ENCODE measurements at regions not wholly inside any gene's neighbourhood (a gene's known extent, or its start where the extent isn't known, plus 50 kb on each side); places are given as distances from the start of the nearest gene placed in this dataset.

- Histone ChIP-seq H3K9me1 (ENCODE audit: control insufficient read depth, extremely low read depth, insufficient read depth, low read length) (no peaks in the 10 kb centered on the region), H3K4me2 (ENCODE audit: control insufficient read depth, extremely low read depth, insufficient read depth, low read depth, low read length) (no peak overlapping the region), H3K36me3 (ENCODE audit: control insufficient read depth in 2 of 2, extremely low read depth in 1 of 2, insufficient read depth in 2 of 2, low read length in 2 of 2) (no peaks in the 10 kb centered on the region), H3K27ac (ENCODE audit: control insufficient read depth, insufficient read depth, low read length) (no peak overlapping the region), H3K27me3 (ENCODE audit: control insufficient read depth, extremely low read depth, insufficient read depth, low read length) (no peaks in the 10 kb centered on the region), H3K4me3 (ENCODE audit: control insufficient read depth in 2 of 3, extremely low read depth in 1 of 3, insufficient read depth in 2 of 3, low read depth in 1 of 3, low read length in 3 of 3) (no peak overlapping the region), H3K79me2 (ENCODE audit: control insufficient read depth, insufficient read depth, low read length) (no peaks in the 10 kb centered on the region), H3K9me3 (ENCODE audit: control insufficient read depth, low read depth, low read length) (no peaks in the 10 kb centered on the region), H3K9ac (ENCODE audit: control insufficient read depth, extremely low read depth, insufficient read depth, low read length) (no peak overlapping the region), H2AFZ (ENCODE audit: control insufficient read depth, low read length) (no peak overlapping the region), H4K20me1 (ENCODE audit: control insufficient read depth, extremely low read depth, insufficient read depth, low read length) (no peaks in the 10 kb centered on the region), H3K4me1 (ENCODE audit: control insufficient read depth, extremely low read depth, insufficient read depth, low read length) (no peaks in the 10 kb centered on the region)
- dilution Hi-C loops (cut with MboI; ENCODE audit: extremely low pct_ligation_motif_present, low sequenced_read_pairs): no loop called here
- FAIRE-seq (no peak), DNase-seq (ENCODE audit: low read depth, low spot score) (no peak)
- TF ChIP-seq EZH2 (IDR thresholded peaks at IDR 0.05; ENCODE audit: low read length): no peak
- TF ChIP-seq, protein P1, sequence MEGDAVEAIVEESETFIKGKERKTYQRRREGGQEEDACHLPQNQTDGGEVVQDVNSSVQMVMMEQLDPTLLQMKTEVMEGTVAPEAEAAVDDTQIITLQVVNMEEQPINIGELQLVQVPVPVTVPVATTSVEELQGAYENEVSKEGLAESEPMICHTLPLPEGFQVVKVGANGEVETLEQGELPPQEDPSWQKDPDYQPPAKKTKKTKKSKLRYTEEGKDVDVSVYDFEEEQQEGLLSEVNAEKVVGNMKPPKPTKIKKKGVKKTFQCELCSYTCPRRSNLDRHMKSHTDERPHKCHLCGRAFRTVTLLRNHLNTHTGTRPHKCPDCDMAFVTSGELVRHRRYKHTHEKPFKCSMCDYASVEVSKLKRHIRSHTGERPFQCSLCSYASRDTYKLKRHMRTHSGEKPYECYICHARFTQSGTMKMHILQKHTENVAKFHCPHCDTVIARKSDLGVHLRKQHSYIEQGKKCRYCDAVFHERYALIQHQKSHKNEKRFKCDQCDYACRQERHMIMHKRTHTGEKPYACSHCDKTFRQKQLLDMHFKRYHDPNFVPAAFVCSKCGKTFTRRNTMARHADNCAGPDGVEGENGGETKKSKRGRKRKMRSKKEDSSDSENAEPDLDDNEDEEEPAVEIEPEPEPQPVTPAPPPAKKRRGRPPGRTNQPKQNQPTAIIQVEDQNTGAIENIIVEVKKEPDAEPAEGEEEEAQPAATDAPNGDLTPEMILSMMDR (optimal IDR thresholded peaks at IDR 0.05 in 1 of 3, IDR thresholded peaks at IDR 0.05 in 1 of 3, conservative IDR thresholded peaks at IDR 0.05 in 1 of 3; ENCODE audit: extremely low read depth in 1 of 3, insufficient read depth in 2 of 3, low read length in 3 of 3): no peak
Observed at GRCh38 chr5:143645356-143645755, 166.6 kb upstream of the HMHB1 start.

- Histone ChIP-seq H3K27me3 (ENCODE audit: control insufficient read depth, extremely low read depth, insufficient read depth, low read length) (no peaks in the 10 kb centered on the region), H3K4me1 (ENCODE audit: control insufficient read depth, extremely low read depth, insufficient read depth, low read length) (no peaks in the 10 kb centered on the region), H3K9me1 (ENCODE audit: control insufficient read depth, extremely low read depth, insufficient read depth, low read length) (no peaks in the 10 kb centered on the region), H3K79me2 (ENCODE audit: control insufficient read depth, insufficient read depth, low read length) (no peaks in the 10 kb centered on the region), H3K9me3 (ENCODE audit: control insufficient read depth, low read depth, low read length) (no peaks in the 10 kb centered on the region), H3K4me2 (ENCODE audit: control insufficient read depth, extremely low read depth, insufficient read depth, low read depth, low read length) (no peak overlapping the region), H3K36me3 (ENCODE audit: control insufficient read depth in 2 of 2, extremely low read depth in 1 of 2, insufficient read depth in 2 of 2, low read length in 2 of 2) (no peaks in the 10 kb centered on the region), H3K27ac (ENCODE audit: control insufficient read depth, insufficient read depth, low read length) (no peak overlapping the region), H2AFZ (ENCODE audit: control insufficient read depth, low read length) (no peak overlapping the region), H4K20me1 (ENCODE audit: control insufficient read depth, extremely low read depth, insufficient read depth, low read length) (no peaks in the 10 kb centered on the region), H3K4me3 (ENCODE audit: control insufficient read depth in 2 of 3, extremely low read depth in 1 of 3, insufficient read depth in 2 of 3, low read depth in 1 of 3, low read length in 3 of 3) (no peak overlapping the region), H3K9ac (ENCODE audit: control insufficient read depth, extremely low read depth, insufficient read depth, low read length) (no peak overlapping the region)
- dilution Hi-C loops (cut with MboI; ENCODE audit: extremely low pct_ligation_motif_present, low sequenced_read_pairs): no loop called here
- TF ChIP-seq, protein P1 (optimal IDR thresholded peaks at IDR 0.05 in 1 of 3, IDR thresholded peaks at IDR 0.05 in 1 of 3, conservative IDR thresholded peaks at IDR 0.05 in 1 of 3; ENCODE audit: extremely low read depth in 1 of 3, insufficient read depth in 2 of 3, low read length in 3 of 3): no peak
- no peak for TF ChIP-seq EZH2 (IDR thresholded peaks at IDR 0.05; ENCODE audit: low read length)
- FAIRE-seq (no peak), DNase-seq (ENCODE audit: low read depth, low spot score) (no peak)
Observed at GRCh38 chr5:143644727-143645126, 167.2 kb upstream of the HMHB1 start.
